ENCODE measurements at regions not wholly inside any gene's neighbourhood (a gene's known extent, or its start where the extent isn't known, plus 50 kb on each side); places are given as distances from the start of the nearest gene placed in this dataset.

DNA sequence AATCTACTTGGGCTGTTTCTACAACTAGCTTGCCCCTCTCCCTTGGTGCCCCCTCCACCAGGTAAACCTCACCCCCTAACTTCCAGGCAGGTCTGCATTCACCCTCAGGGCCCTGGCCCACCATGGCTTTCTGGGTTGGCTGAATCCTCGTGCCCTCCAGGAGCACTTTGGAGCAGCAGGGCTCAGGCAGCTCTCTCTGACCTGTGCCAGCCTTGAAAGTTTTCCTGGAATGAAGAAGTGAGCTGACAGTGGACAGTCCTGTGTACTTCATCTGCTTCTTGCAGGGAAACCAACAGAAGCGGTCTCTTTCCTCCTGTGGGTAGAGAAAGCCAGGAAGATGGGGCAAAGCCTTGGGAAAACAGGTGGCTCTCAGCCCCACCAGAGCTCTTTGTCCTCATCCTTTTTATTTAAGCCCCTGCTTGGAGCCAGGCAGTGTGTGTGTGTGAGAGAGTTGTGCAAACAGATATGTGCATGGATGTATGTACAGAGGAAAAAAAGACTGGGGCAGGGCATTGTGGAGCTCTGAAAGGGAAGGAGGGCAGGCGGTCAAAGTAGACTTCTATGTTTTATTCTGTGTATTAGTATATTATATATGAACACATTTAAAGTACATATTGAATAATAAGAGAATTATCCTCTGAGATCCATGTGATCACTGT lies 62.3 kb upstream of the SPRY4 start (continued):
- TF ChIP-seq ZNF704 (CRISPR knock-in tag; IDR thresholded peaks at IDR 0.05; ENCODE audit: borderline replicate concordance) (no peak), ZNF687 (CRISPR knock-in tag; IDR thresholded peaks at IDR 0.05) (peak; percentile 73), GATAD2A (CRISPR knock-in tag; IDR thresholded peaks at IDR 0.05) (0 out of 2 replicates have a peak, but pooled peaks have one; percentile 8), ZMAT3 (CRISPR knock-in tag; conservative IDR thresholded peaks at IDR 0.05) (0 out of 2 replicates have a peak, but pooled peaks have one; percentile 45), NR2F1 (CRISPR knock-in tag; IDR thresholded peaks at IDR 0.05) (no peak), TBX2 (CRISPR knock-in tag; IDR thresholded peaks at IDR 0.05; ENCODE audit: borderline replicate concordance) (0 out of 2 replicates have a peak, but pooled peaks have one; percentile 16), PRPF4 (IDR thresholded peaks at IDR 0.05; ENCODE audit: low read depth, low read length, poor library complexity, severe bottlenecking) (no peak), HOXA3 (CRISPR knock-in tag; IDR thresholded peaks at IDR 0.05) (peak; percentile 28; the same call in 1 of the 2 replicates), PHF8 (CRISPR knock-in tag; IDR thresholded peaks at IDR 0.05) (no peak), ZFP91 (CRISPR knock-in tag; IDR thresholded peaks at IDR 0.05; ENCODE audit: borderline replicate concordance) (peak; percentile 35; the same call in 1 of the 2 replicates), SOX5 (CRISPR knock-in tag; IDR thresholded peaks at IDR 0.05; ENCODE audit: borderline replicate concordance) (peak; percentile 32; the same call in 1 of the 2 replicates), NR2F2 (IDR thresholded peaks at IDR 0.05; ENCODE audit: borderline replicate concordance, low read depth) (no peak), ZNF670 (CRISPR knock-in tag; IDR thresholded peaks at IDR 0.05; ENCODE audit: borderline replicate concordance) (0 out of 2 replicates have a peak, but pooled peaks have one; percentile 28), AKAP8 (CRISPR knock-in tag; IDR thresholded peaks at IDR 0.05) (no peak)
- TF ChIP-seq, protein P1, sequence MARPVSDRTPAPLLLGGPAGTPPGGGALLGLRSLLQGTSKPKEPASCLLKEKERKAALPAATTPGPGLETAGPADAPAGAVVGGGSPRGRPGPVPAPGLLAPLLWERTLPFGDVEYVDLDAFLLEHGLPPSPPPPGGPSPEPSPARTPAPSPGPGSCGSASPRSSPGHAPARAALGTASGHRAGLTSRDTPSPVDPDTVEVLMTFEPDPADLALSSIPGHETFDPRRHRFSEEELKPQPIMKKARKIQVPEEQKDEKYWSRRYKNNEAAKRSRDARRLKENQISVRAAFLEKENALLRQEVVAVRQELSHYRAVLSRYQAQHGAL (CRISPR knock-in tag; IDR thresholded peaks at IDR 0.05; ENCODE audit: not compliant biosample characterization) = no peak
- TF ChIP-seq, protein P2, sequence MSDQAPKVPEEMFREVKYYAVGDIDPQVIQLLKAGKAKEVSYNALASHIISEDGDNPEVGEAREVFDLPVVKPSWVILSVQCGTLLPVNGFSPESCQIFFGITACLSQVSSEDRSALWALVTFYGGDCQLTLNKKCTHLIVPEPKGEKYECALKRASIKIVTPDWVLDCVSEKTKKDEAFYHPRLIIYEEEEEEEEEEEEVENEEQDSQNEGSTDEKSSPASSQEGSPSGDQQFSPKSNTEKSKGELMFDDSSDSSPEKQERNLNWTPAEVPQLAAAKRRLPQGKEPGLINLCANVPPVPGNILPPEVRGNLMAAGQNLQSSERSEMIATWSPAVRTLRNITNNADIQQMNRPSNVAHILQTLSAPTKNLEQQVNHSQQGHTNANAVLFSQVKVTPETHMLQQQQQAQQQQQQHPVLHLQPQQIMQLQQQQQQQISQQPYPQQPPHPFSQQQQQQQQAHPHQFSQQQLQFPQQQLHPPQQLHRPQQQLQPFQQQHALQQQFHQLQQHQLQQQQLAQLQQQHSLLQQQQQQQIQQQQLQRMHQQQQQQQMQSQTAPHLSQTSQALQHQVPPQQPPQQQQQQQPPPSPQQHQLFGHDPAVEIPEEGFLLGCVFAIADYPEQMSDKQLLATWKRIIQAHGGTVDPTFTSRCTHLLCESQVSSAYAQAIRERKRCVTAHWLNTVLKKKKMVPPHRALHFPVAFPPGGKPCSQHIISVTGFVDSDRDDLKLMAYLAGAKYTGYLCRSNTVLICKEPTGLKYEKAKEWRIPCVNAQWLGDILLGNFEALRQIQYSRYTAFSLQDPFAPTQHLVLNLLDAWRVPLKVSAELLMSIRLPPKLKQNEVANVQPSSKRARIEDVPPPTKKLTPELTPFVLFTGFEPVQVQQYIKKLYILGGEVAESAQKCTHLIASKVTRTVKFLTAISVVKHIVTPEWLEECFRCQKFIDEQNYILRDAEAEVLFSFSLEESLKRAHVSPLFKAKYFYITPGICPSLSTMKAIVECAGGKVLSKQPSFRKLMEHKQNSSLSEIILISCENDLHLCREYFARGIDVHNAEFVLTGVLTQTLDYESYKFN (CRISPR knock-in tag; conservative IDR thresholded peaks at IDR 0.05) = peak; percentile 30; the same call in 1 of the 2 replicates
